ENCODE measurements at regions not wholly inside any gene's neighbourhood (a gene's known extent, or its start where the extent isn't known, plus 50 kb on each side); places are given as distances from the start of the nearest gene placed in this dataset.

DNA sequence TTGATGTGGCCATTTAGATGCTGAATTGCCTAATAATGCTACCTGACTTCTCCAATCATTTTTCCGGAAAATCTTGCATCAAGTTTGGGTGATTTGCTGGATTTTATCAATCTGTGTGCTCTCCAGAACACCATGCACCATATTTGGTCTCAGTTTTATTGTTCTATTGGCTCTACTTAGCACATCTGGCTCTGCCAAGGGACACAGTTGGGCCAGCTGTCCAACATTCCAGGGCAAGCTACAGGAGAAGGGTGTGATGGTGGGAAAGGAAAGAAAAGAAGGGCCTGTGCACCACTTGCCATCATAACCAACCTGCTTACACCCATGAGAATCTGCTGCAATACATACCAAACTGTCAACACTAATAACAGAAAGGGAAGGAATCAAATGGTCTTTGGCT lies 90.2 kb upstream of the NFIA start:
- H3K36me3 ChIP-seq (ENCODE audit: control insufficient read depth, insufficient read depth, low read length), result no peaks in the 10 kb centered on the region
- peaks cover 1% of the 10 kb centered on the region for H3K27me3 ChIP-seq (ENCODE audit: control insufficient read depth, insufficient read depth, low read length)
- no peaks in the 10 kb centered on the region for H3K9me3 ChIP-seq (ENCODE audit: control insufficient read depth in 2 of 2, low read length in 2 of 2)
- Mint-ChIP-seq H3K27ac (no peak overlapping the region), H3K9me3 (peaks cover 0 to 2% (median 0%) of the 10 kb centered on the region in 7 donors), H3K4me3 (no peak overlapping the region), H3K36me3 (no peaks in the 10 kb centered on the region), H3K27me3 (peaks cover 8% of the 10 kb centered on the region), H3K4me1 (no peaks in the 10 kb centered on the region)
- no peak for ATAC-seq (ENCODE audit: low read depth in 2 of 2)
- H3K4me1 ChIP-seq (ENCODE audit: control insufficient read depth, insufficient read depth, low read length, poor library complexity, severe bottlenecking), result no peaks in the 10 kb centered on the region
- no peak for DNase-seq
- H3K4me3 ChIP-seq (ENCODE audit: low read depth, low read length), result no peak overlapping the region
- no peak overlapping the region for H3K27ac ChIP-seq (ENCODE audit: insufficient read depth, low read length, poor library complexity, severe bottlenecking)

DNA sequence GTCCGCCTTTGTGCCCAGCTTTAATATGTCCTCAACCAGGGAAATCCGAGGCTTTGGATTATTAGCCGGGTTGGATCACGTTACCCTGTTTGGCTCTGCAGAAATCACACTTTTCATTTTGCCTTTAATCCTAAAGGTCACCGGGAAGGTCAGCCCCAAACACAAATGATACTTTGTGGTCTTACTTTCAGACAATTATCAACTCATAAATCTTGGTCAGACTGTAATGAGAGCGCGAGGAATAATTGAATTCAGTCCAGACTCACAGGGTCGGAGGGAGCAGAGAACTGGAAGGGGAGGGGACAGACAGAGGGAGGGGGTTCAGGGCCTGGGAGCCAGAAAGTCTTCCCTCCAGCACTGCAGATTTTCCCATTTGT lies 91.7 kb upstream of the NFIA start:
- ATAC-seq (ENCODE audit: low read depth in 2 of 2) (no peak), DNase-seq (no peak)
- no peaks in the 10 kb centered on the region for H3K9me3 ChIP-seq (ENCODE audit: control insufficient read depth in 2 of 2, low read length in 2 of 2)
- Mint-ChIP-seq H3K4me1 (no peaks in the 10 kb centered on the region), H3K9me3 (peaks cover 0 to 2% (median 0%) of the 10 kb centered on the region in 7 donors), H3K36me3 (no peaks in the 10 kb centered on the region), H3K27me3 (peaks cover 8% of the 10 kb centered on the region), H3K4me3 (no peak overlapping the region), H3K27ac (no peak overlapping the region)
- peaks cover 1% of the 10 kb centered on the region for H3K27me3 ChIP-seq (ENCODE audit: control insufficient read depth, insufficient read depth, low read length)
- no peaks in the 10 kb centered on the region for H3K36me3 ChIP-seq (ENCODE audit: control insufficient read depth, insufficient read depth, low read length)
- H3K4me1 ChIP-seq (ENCODE audit: control insufficient read depth, insufficient read depth, low read length, poor library complexity, severe bottlenecking), result no peaks in the 10 kb centered on the region
- H3K4me3 ChIP-seq (ENCODE audit: low read depth, low read length), result no peak overlapping the region
- no peak overlapping the region for H3K27ac ChIP-seq (ENCODE audit: insufficient read depth, low read length, poor library complexity, severe bottlenecking)

GRCh38 chr1:60989749-60990713 lies 92.3 kb upstream of the NFIA start:
- Mint-ChIP-seq H3K4me1 (no peaks in the 10 kb centered on the region), H3K27me3 (peaks cover 8% of the 10 kb centered on the region)
- no peak for DNase-seq

DNA sequence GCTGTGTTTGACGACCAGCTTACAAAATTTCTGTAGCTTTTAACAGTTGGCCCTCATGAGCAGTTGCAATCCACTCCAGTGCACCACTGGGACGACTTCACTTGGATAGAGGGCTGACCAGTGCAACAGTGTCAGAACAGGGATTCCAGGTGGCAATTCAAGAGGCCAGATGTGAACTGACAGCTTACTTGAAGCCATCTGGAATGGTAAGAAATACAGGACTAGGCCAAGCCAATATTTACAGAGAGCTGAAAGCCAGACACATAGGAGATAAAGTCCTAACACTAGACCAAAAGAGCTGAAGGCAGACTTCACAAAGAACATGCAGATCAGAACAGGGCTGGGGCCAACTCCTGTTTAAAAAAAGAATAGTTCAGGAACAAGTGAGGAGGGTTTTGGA lies 93.5 kb upstream of the NFIA start:
- DNase-seq (no peak), ATAC-seq (ENCODE audit: low read depth in 2 of 2) (no peak)
- Mint-ChIP-seq H3K4me3 (no peak overlapping the region), H3K4me1 (no peaks in the 10 kb centered on the region), H3K9me3 (peaks cover 0 to 2% (median 0%) of the 10 kb centered on the region in 7 donors), H3K27me3 (peaks cover 8% of the 10 kb centered on the region), H3K36me3 (no peaks in the 10 kb centered on the region), H3K27ac (no peak overlapping the region)
- no peak overlapping the region for H3K27ac ChIP-seq (ENCODE audit: insufficient read depth, low read length, poor library complexity, severe bottlenecking)
- H3K4me3 ChIP-seq (ENCODE audit: low read depth, low read length), result no peak overlapping the region
- no peaks in the 10 kb centered on the region for H3K9me3 ChIP-seq (ENCODE audit: control insufficient read depth in 2 of 2, low read length in 2 of 2)
- no peaks in the 10 kb centered on the region for H3K27me3 ChIP-seq (ENCODE audit: control insufficient read depth, insufficient read depth, low read length)
- no peaks in the 10 kb centered on the region for H3K4me1 ChIP-seq (ENCODE audit: control insufficient read depth, insufficient read depth, low read length, poor library complexity, severe bottlenecking)
- no peaks in the 10 kb centered on the region for H3K36me3 ChIP-seq (ENCODE audit: control insufficient read depth, insufficient read depth, low read length)

More at GRCh38 chr1:60989749-60990713, 92.3 kb upstream of the NFIA start:
- no peaks in the 10 kb centered on the region for H3K9me3 ChIP-seq (ENCODE audit: control insufficient read depth in 2 of 2, low read length in 2 of 2)
- no peak overlapping the region for H3K4me3 Mint-ChIP-seq
- H3K27me3 ChIP-seq (ENCODE audit: control insufficient read depth, insufficient read depth, low read length), result no peaks in the 10 kb centered on the region
- no peaks in the 10 kb centered on the region for H3K36me3 ChIP-seq (ENCODE audit: control insufficient read depth, insufficient read depth, low read length)
- no peaks in the 10 kb centered on the region for H3K36me3 Mint-ChIP-seq
- H3K9me3 Mint-ChIP-seq, result peaks cover 0 to 2% (median 0%) of the 10 kb centered on the region in 7 donors
- H3K27ac Mint-ChIP-seq, result no peak overlapping the region
- H3K4me3 ChIP-seq (ENCODE audit: low read depth, low read length), result no peak overlapping the region
- H3K4me1 ChIP-seq (ENCODE audit: control insufficient read depth, insufficient read depth, low read length, poor library complexity, severe bottlenecking), result no peaks in the 10 kb centered on the region
- no peak for ATAC-seq (ENCODE audit: low read depth in 2 of 2)
- no peak overlapping the region for H3K27ac ChIP-seq (ENCODE audit: insufficient read depth, low read length, poor library complexity, severe bottlenecking)

DNA sequence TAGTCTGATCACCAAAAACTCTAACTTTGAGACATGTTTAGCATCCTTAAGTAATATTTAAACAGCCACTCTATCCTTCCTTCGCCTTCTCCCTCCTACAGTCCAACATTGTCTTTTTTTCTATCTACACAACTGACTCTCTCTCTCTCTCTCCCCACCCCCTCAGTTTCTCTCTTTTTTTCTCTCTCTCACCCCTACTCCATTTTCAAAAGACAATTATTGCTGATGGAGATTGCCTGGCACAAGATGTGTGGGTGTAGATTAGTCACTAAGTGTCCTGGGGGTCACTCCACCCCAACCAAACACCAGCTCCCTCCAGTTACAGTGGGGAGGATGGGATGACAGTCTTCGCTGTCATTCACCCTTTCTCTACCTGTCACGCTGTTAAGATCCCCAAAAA lies 94.5 kb upstream of the NFIA start:
- no peaks in the 10 kb centered on the region for H3K36me3 ChIP-seq (ENCODE audit: control insufficient read depth, insufficient read depth, low read length)
- Mint-ChIP-seq H3K9me3 (peaks cover 0 to 2% (median 0%) of the 10 kb centered on the region in 7 donors), H3K27me3 (peaks cover 4% of the 10 kb centered on the region), H3K27ac (no peak overlapping the region), H3K4me3 (no peak overlapping the region), H3K36me3 (no peaks in the 10 kb centered on the region), H3K4me1 (no peaks in the 10 kb centered on the region)
- H3K4me3 ChIP-seq (ENCODE audit: low read depth, low read length), result no peak overlapping the region
- H3K27ac ChIP-seq (ENCODE audit: insufficient read depth, low read length, poor library complexity, severe bottlenecking), result no peak overlapping the region
- no peaks in the 10 kb centered on the region for H3K9me3 ChIP-seq (ENCODE audit: control insufficient read depth in 2 of 2, low read length in 2 of 2)
- no peaks in the 10 kb centered on the region for H3K4me1 ChIP-seq (ENCODE audit: control insufficient read depth, insufficient read depth, low read length, poor library complexity, severe bottlenecking)
- DNase-seq, result no peak
- ATAC-seq (ENCODE audit: low read depth in 2 of 2), result no peak
- no peaks in the 10 kb centered on the region for H3K27me3 ChIP-seq (ENCODE audit: control insufficient read depth, insufficient read depth, low read length)

GRCh38 chr1:60984062-60984799 lies 98.1 kb upstream of the NFIA start:
- no peaks in the 10 kb centered on the region for H3K4me1 ChIP-seq (ENCODE audit: control insufficient read depth, insufficient read depth, low read length, poor library complexity, severe bottlenecking)
- Mint-ChIP-seq H3K36me3 (no peaks in the 10 kb centered on the region), H3K27ac (no peak overlapping the region), H3K4me3 (no peak overlapping the region), H3K27me3 (no peaks in the 10 kb centered on the region), H3K4me1 (no peaks in the 10 kb centered on the region), H3K9me3 (no peaks in the 10 kb centered on the region)
- H3K27me3 ChIP-seq (ENCODE audit: control insufficient read depth, insufficient read depth, low read length), result no peaks in the 10 kb centered on the region
- DNase-seq, result no peak
- H3K27ac ChIP-seq (ENCODE audit: insufficient read depth, low read length, poor library complexity, severe bottlenecking), result no peak overlapping the region
- no peak for ATAC-seq (ENCODE audit: low read depth in 2 of 2)
- no peaks in the 10 kb centered on the region for H3K9me3 ChIP-seq (ENCODE audit: control insufficient read depth in 2 of 2, low read length in 2 of 2)
- H3K36me3 ChIP-seq (ENCODE audit: control insufficient read depth, insufficient read depth, low read length), result no peaks in the 10 kb centered on the region
- no peak overlapping the region for H3K4me3 ChIP-seq (ENCODE audit: low read depth, low read length)

DNA sequence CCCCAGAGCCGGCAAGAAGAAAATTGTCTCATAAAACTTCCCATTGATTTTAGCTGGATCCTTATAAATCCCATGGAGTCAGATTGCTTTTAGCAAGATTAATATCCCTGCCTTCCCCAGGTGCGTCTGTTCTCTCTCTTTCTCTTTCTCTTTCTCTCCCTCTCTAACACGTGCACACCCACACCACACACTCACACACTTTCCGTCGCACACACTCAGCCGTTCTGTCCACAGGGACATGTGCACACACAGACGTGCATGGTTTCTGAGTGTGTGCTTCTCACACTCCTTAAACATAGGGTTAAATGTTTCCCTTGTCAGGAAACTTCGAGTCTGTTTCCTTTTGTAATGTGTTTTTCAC lies 98.7 kb upstream of the NFIA start:
- H3K4me3 Mint-ChIP-seq, result no peak overlapping the region
- no peak overlapping the region for H3K27ac Mint-ChIP-seq
- H3K36me3 ChIP-seq (ENCODE audit: control insufficient read depth, insufficient read depth, low read length), result no peaks in the 10 kb centered on the region
- H3K9me3 ChIP-seq (ENCODE audit: control insufficient read depth in 2 of 2, low read length in 2 of 2), result no peaks in the 10 kb centered on the region
- H3K27ac ChIP-seq (ENCODE audit: insufficient read depth, low read length, poor library complexity, severe bottlenecking), result no peak overlapping the region
- H3K27me3 ChIP-seq (ENCODE audit: control insufficient read depth, insufficient read depth, low read length), result no peaks in the 10 kb centered on the region
- H3K4me1 ChIP-seq (ENCODE audit: control insufficient read depth, insufficient read depth, low read length, poor library complexity, severe bottlenecking), result no peaks in the 10 kb centered on the region
- H3K9me3 Mint-ChIP-seq, result no peaks in the 10 kb centered on the region
- DNase-seq (no peak), ATAC-seq (ENCODE audit: low read depth in 2 of 2) (no peak)
- H3K27me3 Mint-ChIP-seq, result no peaks in the 10 kb centered on the region
- H3K36me3 Mint-ChIP-seq, result no peaks in the 10 kb centered on the region
- H3K4me3 ChIP-seq (ENCODE audit: low read depth, low read length), result no peak overlapping the region
- no peaks in the 10 kb centered on the region for H3K4me1 Mint-ChIP-seq
